Mesendoderm (in vitro differentiated cells): ENCODE measurements at regions not wholly inside any gene's neighbourhood (a gene's known extent, or its start where the extent isn't known, plus 50 kb on each side); places are given as distances from the start of the nearest gene placed in this dataset.

Source experiments
- DNase-seq: peaks from one replicate; pipeline ENCODE4 v3.0.0; 2013
- H2AK5ac ChIP-seq: 2 replicates; pipeline ENCODE4 v1.6.1; 2013; ENCODE audit warnings: low read length, inconsistent platforms
- H2BK120ac ChIP-seq: 2 replicates; pipeline ENCODE4 v1.6.1; 2013; ENCODE audit warnings: low read depth, mild to moderate bottlenecking, low read length, moderate library complexity, mixed read lengths
- H2BK15ac ChIP-seq: replicated peaks from 2 replicates; pipeline ENCODE4 v1.6.1; 2013; ENCODE audit warnings: low read depth, mild to moderate bottlenecking, moderate library complexity
- H2BK5ac ChIP-seq: 2 replicates; pipeline ENCODE4 v1.6.1; 2013; ENCODE audit warnings: low read length, inconsistent platforms
- H3K18ac ChIP-seq: 2 replicates; pipeline ENCODE4 v1.6.1; 2013; ENCODE audit warnings: mild to moderate bottlenecking, low read length, mixed read lengths
- H3K23ac ChIP-seq: one replicate; pipeline ENCODE4 v1.6.1; 2013; ENCODE audit warnings: low read length
- H3K27ac ChIP-seq: 2 replicates; pipeline ENCODE4 v1.5.1; 2013; ENCODE audit warnings: low read depth, mild to moderate bottlenecking, inconsistent platforms, low read length, moderate library complexity
- H3K27me3 ChIP-seq: 2 replicates; pipeline ENCODE4 v1.6.1; 2013; ENCODE audit warnings: low read length, control low read depth, mild to moderate bottlenecking, inconsistent platforms; ENCODE audit not compliant: insufficient read depth, poor library complexity
- H3K36me3 ChIP-seq: 2 replicates; pipeline ENCODE4 v1.6.1; 2013; ENCODE audit warnings: low read length, inconsistent platforms; ENCODE audit not compliant: control insufficient read depth, insufficient read depth
- H3K4ac ChIP-seq: one replicate; pipeline ENCODE4 v1.6.1; 2013; ENCODE audit warnings: low read depth, mild to moderate bottlenecking, low read length, moderate library complexity
- H3K4me1 ChIP-seq: 2 replicates; pipeline ENCODE4 v1.6.1; 2013; ENCODE audit warnings: low read depth, low read length, inconsistent platforms; ENCODE audit not compliant: control insufficient read depth
- H3K4me2 ChIP-seq: 2 replicates; pipeline ENCODE4 v1.6.1; 2013; ENCODE audit warnings: low read length
- H3K4me3 ChIP-seq: 2 replicates; pipeline ENCODE4 v1.5.1; 2013; ENCODE audit warnings: mild to moderate bottlenecking, low read length
- H3K56ac ChIP-seq: one replicate; pipeline ENCODE4 v1.6.1; 2013; ENCODE audit warnings: low read length
- H3K79me1 ChIP-seq: 2 replicates; pipeline ENCODE4 v1.6.1; 2013; ENCODE audit warnings: low read length, inconsistent platforms
- H3K79me2 ChIP-seq: 2 replicates; pipeline ENCODE4 v1.6.1; 2013; ENCODE audit warnings: mild to moderate bottlenecking, low read length; ENCODE audit not compliant: control insufficient read depth, insufficient read depth
- H3K9ac ChIP-seq: 2 replicates; pipeline ENCODE4 v1.6.1; 2013; ENCODE audit warnings: low read length, inconsistent platforms
- H4K5ac ChIP-seq: one replicate; pipeline ENCODE4 v1.6.1; 2013; ENCODE audit warnings: low read length
- H4K8ac ChIP-seq: one replicate; pipeline ENCODE4 v1.6.1; 2013; ENCODE audit warnings: low read depth, mild to moderate bottlenecking, control low read depth, low read length, moderate library complexity
- WGBS: extraction: QIAGEN DNeasy Blood & Tissue Kit; methylation state at CpG from one replicate; pipeline ENCODE4 v1.1.7; 2013; ENCODE audit warnings: low lambda C conversion rate, missing lambda C conversion rate; ENCODE audit not compliant: insufficient coverage; ENCODE audit errors: extremely low coverage; 5-methylcytosine and 5-hydroxymethylcytosine counted together

DNA sequence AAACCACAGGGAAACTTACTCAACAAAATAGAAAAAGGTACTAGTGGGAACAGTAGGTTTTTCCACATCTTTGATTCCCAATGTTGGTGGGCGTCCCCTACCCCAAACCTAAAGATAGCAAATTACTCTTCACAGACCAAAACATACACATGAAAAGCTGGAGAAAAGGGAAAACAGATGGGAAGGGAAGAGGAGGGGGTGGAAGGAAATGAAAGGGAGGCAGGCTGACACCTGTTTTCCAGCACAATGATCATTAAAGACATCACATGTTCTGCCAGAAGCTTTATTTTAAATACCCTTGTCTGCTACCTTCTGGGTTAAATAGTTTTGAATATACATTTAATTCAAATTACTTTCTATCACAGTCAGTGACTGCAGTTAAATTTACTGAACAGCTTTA is 1617.9 kb upstream of the SEL1L start:
- no peaks in the 10 kb centered on the region for H3K79me1 ChIP-seq
- DNase-seq = no peak
- no peak overlapping the region for H4K5ac ChIP-seq
- no peak overlapping the region for H3K4me2 ChIP-seq
- H2AK5ac ChIP-seq = no peak overlapping the region
- no peak overlapping the region for H3K18ac ChIP-seq
- H3K9ac ChIP-seq = no peak overlapping the region
- no peak overlapping the region for H2BK120ac ChIP-seq
- no peaks in the 10 kb centered on the region for H3K36me3 ChIP-seq
- no peak overlapping the region for H3K27ac ChIP-seq
- no peaks in the 10 kb centered on the region for H3K27me3 ChIP-seq
- H3K4me3 ChIP-seq = no peak overlapping the region
- H2BK5ac ChIP-seq = no peak overlapping the region
- no peak overlapping the region for H3K4ac ChIP-seq
- H3K79me2 ChIP-seq = no peaks in the 10 kb centered on the region
- H3K4me1 ChIP-seq = no peaks in the 10 kb centered on the region
- WGBS = no CpG with 5 or more reads among the region's 1 CpG
- H3K56ac ChIP-seq = no peak overlapping the region
- no peak overlapping the region for H4K8ac ChIP-seq
- no peak overlapping the region for H3K23ac ChIP-seq
- H2BK15ac ChIP-seq = no peak overlapping the region

DNA sequence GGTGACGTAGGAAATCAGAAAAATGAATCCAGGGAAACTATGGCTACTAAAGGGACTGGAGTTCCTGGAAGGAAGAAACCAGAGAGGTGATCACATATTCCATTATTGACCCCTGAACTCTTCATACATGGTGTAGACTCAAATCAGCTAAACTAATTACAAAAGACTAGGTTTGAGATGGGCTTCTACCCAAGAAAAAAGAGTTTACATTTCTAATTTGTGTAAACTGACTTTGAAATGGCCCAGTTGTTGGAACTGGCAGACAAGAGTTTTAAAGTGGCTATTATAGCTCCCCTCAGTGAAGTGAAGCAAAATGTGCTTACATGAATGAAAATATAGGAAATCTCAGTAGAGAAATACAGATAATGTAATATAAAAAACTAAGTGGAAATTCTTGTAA is 1619.4 kb upstream of the SEL1L start:
- Histone ChIP-seq H2BK120ac (no peak overlapping the region), H3K79me1 (no peaks in the 10 kb centered on the region), H2AK5ac (no peak overlapping the region), H4K5ac (no peak overlapping the region), H3K4ac (no peak overlapping the region), H3K36me3 (no peaks in the 10 kb centered on the region), H3K27ac (no peak overlapping the region), H3K56ac (no peak overlapping the region), H3K18ac (no peak overlapping the region), H3K27me3 (no peaks in the 10 kb centered on the region), H3K4me1 (no peaks in the 10 kb centered on the region), H3K4me3 (no peak overlapping the region), H3K79me2 (no peaks in the 10 kb centered on the region), H3K4me2 (no peak overlapping the region), H2BK15ac (no peak overlapping the region), H2BK5ac (no peak overlapping the region), H4K8ac (no peak overlapping the region), H3K9ac (no peak overlapping the region), H3K23ac (no peak overlapping the region)
- no peak for DNase-seq
- WGBS = no CpG with 5 or more reads among the region's 1 CpG

DNA sequence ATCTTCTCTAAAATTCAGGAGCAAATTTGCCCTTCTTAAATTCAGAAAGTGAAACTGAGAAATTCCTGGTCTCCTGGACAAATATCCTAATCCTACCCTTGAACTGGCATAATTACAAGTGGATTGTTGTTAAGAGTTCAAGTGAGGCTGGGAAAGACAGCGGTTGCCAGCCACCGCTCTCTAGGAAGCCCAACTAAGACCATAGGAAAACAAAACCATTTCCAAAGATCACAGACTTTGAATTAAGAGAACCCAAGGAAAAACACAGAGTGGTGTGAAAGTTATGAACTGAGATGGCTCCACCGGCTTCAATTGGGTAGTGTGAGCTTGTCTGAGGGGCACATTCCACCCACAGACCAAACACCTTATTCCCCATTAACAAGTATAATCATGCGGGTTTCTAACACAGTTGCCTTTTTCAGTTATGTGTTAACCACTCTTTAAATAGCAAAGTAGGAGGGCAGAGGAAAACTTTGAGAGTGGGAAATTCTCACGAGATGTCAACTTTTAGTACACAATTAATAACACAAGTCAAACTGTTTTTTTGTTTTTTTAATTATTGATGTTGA is 1628.8 kb upstream of the SEL1L start:
- H4K5ac ChIP-seq = no peak overlapping the region
- no peak overlapping the region for H3K9ac ChIP-seq
- no peak overlapping the region for H3K4me2 ChIP-seq
- H2BK5ac ChIP-seq = no peak overlapping the region
- no peaks in the 10 kb centered on the region for H3K79me2 ChIP-seq
- no peaks in the 10 kb centered on the region for H3K36me3 ChIP-seq
- no peak overlapping the region for H3K4me3 ChIP-seq
- H3K4ac ChIP-seq = no peak overlapping the region
- H2AK5ac ChIP-seq = no peak overlapping the region
- H2BK15ac ChIP-seq = no peak overlapping the region
- no peaks in the 10 kb centered on the region for H3K4me1 ChIP-seq
- no peaks in the 10 kb centered on the region for H3K79me1 ChIP-seq
- H4K8ac ChIP-seq = no peak overlapping the region
- no peak for DNase-seq
- H3K18ac ChIP-seq = no peak overlapping the region
- H3K56ac ChIP-seq = no peak overlapping the region
- H3K27ac ChIP-seq = no peak overlapping the region
- H2BK120ac ChIP-seq = no peak overlapping the region
- no peaks in the 10 kb centered on the region for H3K27me3 ChIP-seq
- H3K23ac ChIP-seq = no peak overlapping the region
- WGBS = no CpG with 5 or more reads among the region's 5 CpGs

DNA sequence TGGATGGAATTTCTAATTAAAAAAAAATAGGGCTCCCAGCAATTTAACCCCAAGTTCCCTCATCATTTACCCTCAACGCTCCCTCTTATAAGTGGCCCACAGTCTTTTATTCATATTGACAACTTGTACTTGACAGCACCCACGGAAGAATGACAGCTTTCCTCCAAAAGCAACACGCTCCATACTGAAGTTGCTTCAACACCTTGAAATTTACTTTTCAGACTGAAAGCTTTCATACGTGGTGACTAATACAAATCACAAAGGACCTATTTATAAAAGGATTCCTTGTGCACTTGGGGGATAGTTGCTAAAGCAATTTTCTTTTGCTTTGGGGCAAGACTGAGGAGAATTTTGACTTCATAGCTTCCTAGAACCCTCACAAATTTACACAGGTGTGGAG is 1629.4 kb upstream of the SEL1L start:
- Histone ChIP-seq H4K8ac (no peak overlapping the region), H2BK5ac (no peak overlapping the region), H2BK15ac (no peak overlapping the region), H3K4me2 (no peak overlapping the region), H3K36me3 (no peaks in the 10 kb centered on the region), H3K4ac (no peak overlapping the region), H4K5ac (no peak overlapping the region), H3K23ac (no peak overlapping the region), H3K4me3 (no peak overlapping the region), H3K27me3 (no peaks in the 10 kb centered on the region), H3K79me2 (no peaks in the 10 kb centered on the region), H2BK120ac (no peak overlapping the region), H3K56ac (no peak overlapping the region), H3K4me1 (no peaks in the 10 kb centered on the region), H3K27ac (no peak overlapping the region), H3K18ac (no peak overlapping the region), H3K9ac (no peak overlapping the region), H3K79me1 (no peaks in the 10 kb centered on the region), H2AK5ac (no peak overlapping the region)
- WGBS = no CpG with 5 or more reads among the region's 4 CpGs
- DNase-seq = no peak

DNA sequence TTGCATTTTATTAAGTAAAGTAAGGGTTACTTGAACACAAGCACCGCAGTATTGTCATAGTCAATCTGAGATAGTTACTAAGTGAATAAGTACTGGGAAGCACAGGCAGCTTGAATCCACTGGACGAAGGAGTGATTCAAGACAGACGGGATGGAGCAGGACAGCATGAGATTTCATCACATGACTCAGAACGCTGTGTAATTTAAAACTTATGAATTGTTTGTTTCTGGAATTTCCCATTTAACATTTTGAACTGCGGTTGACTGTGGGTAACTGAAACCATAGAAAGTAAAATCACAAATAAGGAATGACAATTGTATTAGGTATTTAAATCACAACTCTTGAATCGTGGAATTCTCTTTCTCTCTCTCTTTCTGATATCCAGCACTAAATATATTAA is 1630.4 kb upstream of the SEL1L start:
- H2AK5ac ChIP-seq = no peak overlapping the region
- no peaks in the 10 kb centered on the region for H3K79me2 ChIP-seq
- no peak overlapping the region for H3K23ac ChIP-seq
- H3K4me1 ChIP-seq = no peaks in the 10 kb centered on the region
- no peak overlapping the region for H3K4me2 ChIP-seq
- H2BK5ac ChIP-seq = no peak overlapping the region
- H3K4me3 ChIP-seq = no peak overlapping the region
- no peak overlapping the region for H3K27ac ChIP-seq
- H4K5ac ChIP-seq = no peak overlapping the region
- H3K36me3 ChIP-seq = no peaks in the 10 kb centered on the region
- H2BK15ac ChIP-seq = no peak overlapping the region
- no peak overlapping the region for H3K18ac ChIP-seq
- no peaks in the 10 kb centered on the region for H3K79me1 ChIP-seq
- no peak overlapping the region for H3K9ac ChIP-seq
- no peak overlapping the region for H3K4ac ChIP-seq
- H3K56ac ChIP-seq = no peak overlapping the region
- no peak for DNase-seq
- no CpG with 5 or more reads among the region's 6 CpGs for WGBS
- H4K8ac ChIP-seq = no peak overlapping the region
- no peak overlapping the region for H2BK120ac ChIP-seq
- H3K27me3 ChIP-seq = no peaks in the 10 kb centered on the region

DNA sequence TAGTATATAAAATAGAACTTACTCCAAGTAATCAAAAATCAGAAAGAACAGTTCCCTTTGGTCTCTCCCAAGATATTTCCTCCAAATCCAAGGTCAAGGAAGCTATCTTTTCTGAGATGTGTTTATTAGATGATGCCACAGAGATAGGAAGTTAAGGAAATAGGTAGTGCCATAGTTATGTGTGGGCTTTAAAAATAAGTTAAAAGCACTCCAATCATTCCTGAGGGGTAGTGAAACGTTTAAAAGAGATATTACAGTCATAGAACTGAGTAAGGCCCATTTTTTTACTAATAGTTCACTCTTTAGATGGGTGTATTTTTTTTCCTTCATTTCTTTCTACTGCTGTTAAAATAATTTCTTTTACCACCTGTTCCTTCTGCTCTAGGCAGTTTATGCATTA is 1630.9 kb upstream of the SEL1L start:
- WGBS = no CpG with 5 or more reads among the region's 1 CpG
- Histone ChIP-seq H2BK15ac (no peak overlapping the region), H3K23ac (no peak overlapping the region), H3K4ac (no peak overlapping the region), H3K79me2 (no peaks in the 10 kb centered on the region), H3K79me1 (no peaks in the 10 kb centered on the region), H2AK5ac (no peak overlapping the region), H2BK5ac (no peak overlapping the region), H3K56ac (no peak overlapping the region), H3K27ac (no peak overlapping the region), H3K18ac (no peak overlapping the region), H2BK120ac (no peak overlapping the region), H3K4me2 (no peak overlapping the region), H3K4me3 (no peak overlapping the region), H4K8ac (no peak overlapping the region), H3K27me3 (no peaks in the 10 kb centered on the region), H3K4me1 (no peaks in the 10 kb centered on the region), H3K36me3 (no peaks in the 10 kb centered on the region), H3K9ac (no peak overlapping the region), H4K5ac (no peak overlapping the region)
- DNase-seq = no peak
